ENCODE measurements at regions not wholly inside any gene's neighbourhood (a gene's known extent, or its start where the extent isn't known, plus 50 kb on each side); places are given as distances from the start of the nearest gene placed in this dataset.

DNA sequence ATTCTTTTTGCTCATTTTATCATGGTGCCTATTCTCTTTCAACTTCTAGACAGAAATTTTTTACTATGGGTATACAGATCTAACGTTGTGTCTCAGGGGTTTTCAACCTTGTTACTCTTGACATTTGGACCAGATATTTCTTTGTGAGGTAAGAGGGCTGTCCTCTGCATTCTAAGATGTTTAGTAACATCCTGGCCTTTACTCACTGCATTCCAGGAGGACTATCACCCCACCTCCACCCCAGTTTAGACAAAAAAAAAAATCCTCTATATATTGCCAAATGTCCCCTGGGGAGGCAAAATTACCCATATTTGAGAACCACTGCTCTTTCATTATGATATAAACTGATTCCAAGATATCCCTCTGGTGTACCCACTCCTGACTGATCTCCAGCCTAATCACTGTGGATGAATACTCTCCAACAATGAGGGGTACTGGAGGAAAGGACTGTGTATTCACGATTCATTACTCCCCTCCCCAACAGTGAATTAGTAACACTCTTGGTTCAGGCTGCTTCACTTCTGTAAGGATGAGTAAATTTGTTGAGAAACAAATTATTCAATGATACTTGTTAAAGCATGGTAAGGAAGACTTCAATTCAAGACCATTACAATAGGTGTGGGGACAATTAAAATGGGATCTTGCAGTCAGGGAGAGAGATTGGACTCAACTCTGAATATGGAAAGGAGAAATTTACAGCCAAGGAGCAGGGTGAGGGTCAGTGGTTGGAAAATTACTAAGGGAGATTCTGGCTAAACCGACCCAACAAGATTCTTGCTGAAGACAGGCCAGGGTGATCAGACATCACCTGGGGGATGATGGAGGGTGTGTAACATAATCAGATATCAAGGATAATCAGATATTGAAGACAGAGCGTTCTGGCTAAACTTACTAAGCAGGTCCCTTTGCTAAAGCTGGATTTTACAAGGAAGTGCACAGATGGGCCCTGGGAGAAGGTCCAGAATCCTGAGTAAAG, 123.8 kb upstream of the DAZL start:
- Histone ChIP-seq H3K36me3 (ENCODE audit: control insufficient read depth in 2 of 2, extremely low read depth in 1 of 2, insufficient read depth in 2 of 2, low read length in 2 of 2) (no peaks in the 10 kb centered on the region), H3K9ac (replicated peaks; ENCODE audit: extremely low read depth, insufficient read depth, low read length) (no peak overlapping the region), H4K20me1 (replicated peaks; ENCODE audit: control insufficient read depth, extremely low read depth, insufficient read depth, low read length) (no peaks in the 10 kb centered on the region), H3K4me1 (ENCODE audit: control insufficient read depth, extremely low read depth, insufficient read depth, low read length) (no peaks in the 10 kb centered on the region), H3K9me3 (replicated peaks; ENCODE audit: control insufficient read depth, insufficient read depth, low read length) (no peaks in the 10 kb centered on the region), H3K27ac (ENCODE audit: insufficient read depth, low read depth, low read length) (no peak overlapping the region), H3K9me1 (replicated peaks; ENCODE audit: control insufficient read depth, extremely low read depth, insufficient read depth, low read length) (no peaks in the 10 kb centered on the region), H3K27me3 (ENCODE audit: control insufficient read depth in 2 of 2, insufficient read depth in 2 of 2, low read length in 2 of 2) (no peaks in the 10 kb centered on the region), H2AFZ (ENCODE audit: low read depth, low read length) (no peak overlapping the region), H3K4me3 (replicated peaks in 1 of 3; ENCODE audit: insufficient read depth in 1 of 3, low read depth in 1 of 3, low read length in 3 of 3) (no peak overlapping the region), H3K79me2 (ENCODE audit: control insufficient read depth, insufficient read depth, low read length) (no peaks in the 10 kb centered on the region), H3K4me2 (ENCODE audit: insufficient read depth, low read length) (no peak overlapping the region)
- intact Hi-C loops (cut with micrococcal nuclease) (no loop called here), dilution Hi-C loops (cut with MboI; ENCODE audit: extremely low pct_ligation_motif_present, low sequenced_read_pairs) (no loop called here)
- FAIRE-seq = no peak
- BruUV-seq (replicated peaks) = no TSS peak
- no peak for DNase-seq (ENCODE audit: low read depth, low spot score)
- CTCF ChIA-PET = no interaction called here
- POLR2A ChIA-PET = no interaction called here
- TF ChIP-seq MYC (IDR thresholded peaks at IDR 0.05; ENCODE audit: low read depth, low read length) (no peak), JUN (IDR thresholded peaks at IDR 0.05; ENCODE audit: borderline replicate concordance, insufficient read depth, insufficient read length, low read depth) (no peak), MAX (IDR thresholded peaks at IDR 0.05; ENCODE audit: insufficient read depth, insufficient read length) (no peak), POLR2AphosphoS5 (IDR thresholded peaks at IDR 0.05; ENCODE audit: insufficient read depth, low read depth, low read length) (no peak), GATA2 (IDR thresholded peaks at IDR 0.05; ENCODE audit: insufficient read depth, insufficient read length, low read depth, low read length) (no peak), POLR2A (IDR thresholded peaks at IDR 0.05; ENCODE audit: low read depth, low read length) (no peak), FOS (IDR thresholded peaks at IDR 0.05; ENCODE audit: borderline replicate concordance, insufficient read depth, low read length) (no peak), EZH2 (IDR thresholded peaks at IDR 0.05; ENCODE audit: borderline replicate concordance, low read depth, low read length, severe bottlenecking) (no peak)
- TF ChIP-seq, protein P1, sequence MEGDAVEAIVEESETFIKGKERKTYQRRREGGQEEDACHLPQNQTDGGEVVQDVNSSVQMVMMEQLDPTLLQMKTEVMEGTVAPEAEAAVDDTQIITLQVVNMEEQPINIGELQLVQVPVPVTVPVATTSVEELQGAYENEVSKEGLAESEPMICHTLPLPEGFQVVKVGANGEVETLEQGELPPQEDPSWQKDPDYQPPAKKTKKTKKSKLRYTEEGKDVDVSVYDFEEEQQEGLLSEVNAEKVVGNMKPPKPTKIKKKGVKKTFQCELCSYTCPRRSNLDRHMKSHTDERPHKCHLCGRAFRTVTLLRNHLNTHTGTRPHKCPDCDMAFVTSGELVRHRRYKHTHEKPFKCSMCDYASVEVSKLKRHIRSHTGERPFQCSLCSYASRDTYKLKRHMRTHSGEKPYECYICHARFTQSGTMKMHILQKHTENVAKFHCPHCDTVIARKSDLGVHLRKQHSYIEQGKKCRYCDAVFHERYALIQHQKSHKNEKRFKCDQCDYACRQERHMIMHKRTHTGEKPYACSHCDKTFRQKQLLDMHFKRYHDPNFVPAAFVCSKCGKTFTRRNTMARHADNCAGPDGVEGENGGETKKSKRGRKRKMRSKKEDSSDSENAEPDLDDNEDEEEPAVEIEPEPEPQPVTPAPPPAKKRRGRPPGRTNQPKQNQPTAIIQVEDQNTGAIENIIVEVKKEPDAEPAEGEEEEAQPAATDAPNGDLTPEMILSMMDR (IDR thresholded peaks at IDR 0.05; ENCODE audit: extremely low read depth in 1 of 2, insufficient read depth in 1 of 2, low read depth in 1 of 2, low read length in 2 of 2) = no peak

Measured in endothelial cell of umbilical vein (primary cell).